Thyroid gland (tissue), 4 donors: ENCODE measurements at regions not wholly inside any gene's neighbourhood (a gene's known extent, or its start where the extent isn't known, plus 50 kb on each side); places are given as distances from the start of the nearest gene placed in this dataset.
A peak's percentile ranks its signal among the peaks of the same experiment; 100 is the strongest.

Source experiments
- DNase-seq, 2 donors: peaks; one replicate each; pipeline ENCODE4 v3.0.0-alpha.2; 2019
- H3K27ac ChIP-seq, 3 donors: fragments of 200-600 bp; sonication (generic); 1 replicate in 2 of 3; 2 replicates in 1 of 3; pipeline ENCODE4 v1.5.1; 2016 to 2019; ENCODE audit warnings: mild to moderate bottlenecking in 1 of 3, moderate library complexity in 1 of 3
- H3K27me3 ChIP-seq: fragments of 200-600 bp; sonication (generic); one replicate; pipeline ENCODE4 v1.5.1; 2019
- H3K36me3 ChIP-seq, 2 donors: fragments of 200-600 bp; sonication (generic); one replicate each; pipeline ENCODE4 v1.5.1; 2016 to 2019
- H3K4me1 ChIP-seq, 2 donors: fragments of 200-600 bp; sonication (generic); one replicate each; pipeline ENCODE4 v1.5.1; 2017 to 2019
- H3K4me3 ChIP-seq, 3 donors: fragments of 200-600 bp; sonication (generic); replicated peaks in 1 of 3; 1 replicate in 2 of 3; 2 replicates in 1 of 3; pipeline ENCODE4 v1.5.1; 2016; ENCODE audit warnings: mild to moderate bottlenecking in 1 of 3
- H3K9me3 ChIP-seq: fragments of 200-600 bp; sonication (generic); one replicate; pipeline ENCODE4 v1.5.1; 2017
- POLR2A ChIP-seq, 2 donors: fragments of 450-650 bp; IDR thresholded peaks; one replicate each; pipeline ENCODE4 v1.6.1; 2017; ENCODE audit warnings: antibody characterized with exemption in 2 of 2, mild to moderate bottlenecking in 2 of 2, moderate library complexity in 1 of 2
- WGBS, 2 donors: methylation state at CpG; one replicate each; pipeline ENCODE4 v1.1.5; 2017; 5-methylcytosine and 5-hydroxymethylcytosine counted together
- intact Hi-C: fragments of 100-400 bp; cut with DNase I; formaldehyde crosslinking; loops from one replicate; pipeline ENCODE4 v1.15.1; 2023
- TF ChIP-seq, protein P1 (sequence below), 6 experiments: fragments of 200-600 bp in 3 of 6; fragments of 450-650 bp in 3 of 6; sonication (generic) in 3 of 6; IDR thresholded peaks; one replicate each; pipeline ENCODE4 v1.5.1; 2016 to 2019; ENCODE audit warnings: antibody characterized with exemption in 6 of 6, mild to moderate bottlenecking in 2 of 6, inconsistent platforms in 1 of 6, moderate library complexity in 1 of 6

GRCh38 chr2:9779596-9780264 lies 63.5 kb upstream of the TAF1B start:
- 82 to 83% methylated on average over 12 to 13 of the region's 14 CpGs for WGBS, 2 donors
- TF ChIP-seq, protein P1, sequence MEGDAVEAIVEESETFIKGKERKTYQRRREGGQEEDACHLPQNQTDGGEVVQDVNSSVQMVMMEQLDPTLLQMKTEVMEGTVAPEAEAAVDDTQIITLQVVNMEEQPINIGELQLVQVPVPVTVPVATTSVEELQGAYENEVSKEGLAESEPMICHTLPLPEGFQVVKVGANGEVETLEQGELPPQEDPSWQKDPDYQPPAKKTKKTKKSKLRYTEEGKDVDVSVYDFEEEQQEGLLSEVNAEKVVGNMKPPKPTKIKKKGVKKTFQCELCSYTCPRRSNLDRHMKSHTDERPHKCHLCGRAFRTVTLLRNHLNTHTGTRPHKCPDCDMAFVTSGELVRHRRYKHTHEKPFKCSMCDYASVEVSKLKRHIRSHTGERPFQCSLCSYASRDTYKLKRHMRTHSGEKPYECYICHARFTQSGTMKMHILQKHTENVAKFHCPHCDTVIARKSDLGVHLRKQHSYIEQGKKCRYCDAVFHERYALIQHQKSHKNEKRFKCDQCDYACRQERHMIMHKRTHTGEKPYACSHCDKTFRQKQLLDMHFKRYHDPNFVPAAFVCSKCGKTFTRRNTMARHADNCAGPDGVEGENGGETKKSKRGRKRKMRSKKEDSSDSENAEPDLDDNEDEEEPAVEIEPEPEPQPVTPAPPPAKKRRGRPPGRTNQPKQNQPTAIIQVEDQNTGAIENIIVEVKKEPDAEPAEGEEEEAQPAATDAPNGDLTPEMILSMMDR (IDR thresholded peaks at IDR 0.05): no peak
- TF ChIP-seq POLR2A (IDR thresholded peaks at IDR 0.05): no peak
- Histone ChIP-seq H3K4me3 (no peak overlapping the region), H3K27ac (no peak overlapping the region), H3K27me3 (no peaks in the 10 kb centered on the region), H3K9me3 (no peaks in the 10 kb centered on the region), H3K36me3 (no peaks in the 10 kb centered on the region), H3K4me1 (no peaks in the 10 kb centered on the region)
- intact Hi-C loops: no loop called here
- no peak for DNase-seq

- no peak for TF ChIP-seq POLR2A (IDR thresholded peaks at IDR 0.05)
- TF ChIP-seq, protein P1 (IDR thresholded peaks at IDR 0.05): no peak
- no peaks in the 10 kb centered on the region for H3K9me3 ChIP-seq
- no peak for DNase-seq
- no peaks in the 10 kb centered on the region for H3K36me3 ChIP-seq
- 89 to 91% methylated on average over 9 to 10 of the region's 10 CpGs for WGBS, 2 donors
- H3K27ac ChIP-seq: no peak overlapping the region
- H3K4me1 ChIP-seq: no peaks in the 10 kb centered on the region
- intact Hi-C loops: no loop called here
- H3K27me3 ChIP-seq: no peaks in the 10 kb centered on the region
- no peak overlapping the region for H3K4me3 ChIP-seq
Observed at GRCh38 chr2:9780368-9781130, 62.7 kb upstream of the TAF1B start.

- TF ChIP-seq, protein P1 (IDR thresholded peaks at IDR 0.05): no peak
- TF ChIP-seq POLR2A (IDR thresholded peaks at IDR 0.05): no peak
- no peaks in the 10 kb centered on the region for H3K36me3 ChIP-seq
- intact Hi-C loops: no loop called here
- 94 to 100% methylated on average over 7 to 9 of the region's 9 CpGs for WGBS, 2 donors
- no peaks in the 10 kb centered on the region for H3K9me3 ChIP-seq
- DNase-seq: no peak
- no peaks in the 10 kb centered on the region for H3K4me1 ChIP-seq
- no peaks in the 10 kb centered on the region for H3K27me3 ChIP-seq
- no peak overlapping the region for H3K4me3 ChIP-seq
- no peak overlapping the region for H3K27ac ChIP-seq
Observed at GRCh38 chr2:9781252-9781651, 62.0 kb upstream of the TAF1B start.

DNA sequence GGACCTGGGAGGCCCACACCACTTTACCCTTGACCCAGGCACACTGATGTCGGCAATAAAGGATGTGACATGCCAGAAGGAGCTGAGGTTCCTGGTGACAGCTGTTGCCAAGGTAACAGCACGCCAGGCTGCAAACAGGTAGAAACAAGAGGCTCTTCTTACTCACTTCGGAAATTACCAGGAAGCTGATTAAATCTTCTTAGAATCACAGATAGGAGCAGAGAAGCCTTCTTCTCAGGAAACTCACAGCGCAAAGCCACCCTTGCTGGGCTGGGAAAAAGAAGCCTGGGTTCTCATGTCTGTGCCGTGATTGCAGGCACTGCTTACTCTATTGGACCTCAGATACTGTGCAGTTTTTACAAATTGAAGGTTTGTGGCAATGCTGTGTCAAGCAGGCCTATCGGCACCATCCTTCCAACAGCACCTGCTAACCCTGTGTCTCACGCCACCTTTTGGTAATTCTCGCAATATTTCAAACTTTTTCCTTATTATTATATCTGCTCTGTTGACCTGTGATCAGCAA lies 61.0 kb upstream of the TAF1B start:
- WGBS, 2 donors: 42 to 50% methylated on average over 8 of the region's 8 CpGs
- H3K36me3 ChIP-seq: no peaks in the 10 kb centered on the region
- H3K9me3 ChIP-seq: no peaks in the 10 kb centered on the region
- H3K4me1 ChIP-seq: no peaks in the 10 kb centered on the region
- peak in 1 of 2 donors; percentile 25 for DNase-seq
- no peaks in the 10 kb centered on the region for H3K27me3 ChIP-seq
- H3K27ac ChIP-seq: no peak overlapping the region
- no peak for TF ChIP-seq POLR2A (IDR thresholded peaks at IDR 0.05)
- TF ChIP-seq, protein P1 (IDR thresholded peaks at IDR 0.05): no peak
- intact Hi-C loops: no loop called here
- H3K4me3 ChIP-seq: no peak overlapping the region

GRCh38 chr2:9789371-9789770 lies 53.9 kb upstream of the TAF1B start:
- Histone ChIP-seq H3K4me3 (no peak overlapping the region), H3K27ac (no peak overlapping the region), H3K36me3 (no peaks in the 10 kb centered on the region), H3K27me3 (no peaks in the 10 kb centered on the region), H3K4me1 (no peaks in the 10 kb centered on the region), H3K9me3 (no peaks in the 10 kb centered on the region)
- intact Hi-C loops: no loop called here
- TF ChIP-seq, protein P1 (IDR thresholded peaks at IDR 0.05): no peak
- no peak for TF ChIP-seq POLR2A (IDR thresholded peaks at IDR 0.05)
- WGBS, 2 donors: 95 to 97% methylated on average over 7 to 9 of the region's 10 CpGs
- no peak for DNase-seq
